Eye (tissue), 1 donor: ENCODE measurements at regions not wholly inside any gene's neighbourhood (a gene's known extent, or its start where the extent isn't known, plus 50 kb on each side); places are given as distances from the start of the nearest gene placed in this dataset.
A peak's percentile ranks its signal among the peaks of the same experiment; 100 is the strongest.

Experiments
- DNase-seq: peaks from one replicate; pipeline ENCODE4 v3.0.0-alpha.2; 2015

DNA sequence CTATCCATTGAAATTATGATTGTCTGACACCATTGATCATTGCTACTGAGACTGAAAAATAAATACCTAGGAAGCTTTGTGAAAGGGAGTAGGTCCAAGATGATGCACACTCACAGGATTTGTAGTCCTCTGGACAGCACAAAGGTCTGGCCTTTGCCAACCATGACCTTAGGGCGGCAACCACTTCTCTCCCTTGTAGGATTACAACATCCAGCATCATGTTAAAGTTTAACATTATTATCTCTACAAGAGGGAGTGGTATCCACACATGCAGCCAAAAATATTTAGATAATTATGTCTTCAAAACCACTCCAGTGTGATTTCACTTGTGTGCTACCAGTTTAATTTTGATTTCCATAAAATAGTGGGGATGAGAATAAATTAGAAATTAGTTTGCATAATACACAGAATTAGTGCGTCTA lies 51.1 kb upstream of the NHSL1 start:
- DNase-seq = no peak

DNA sequence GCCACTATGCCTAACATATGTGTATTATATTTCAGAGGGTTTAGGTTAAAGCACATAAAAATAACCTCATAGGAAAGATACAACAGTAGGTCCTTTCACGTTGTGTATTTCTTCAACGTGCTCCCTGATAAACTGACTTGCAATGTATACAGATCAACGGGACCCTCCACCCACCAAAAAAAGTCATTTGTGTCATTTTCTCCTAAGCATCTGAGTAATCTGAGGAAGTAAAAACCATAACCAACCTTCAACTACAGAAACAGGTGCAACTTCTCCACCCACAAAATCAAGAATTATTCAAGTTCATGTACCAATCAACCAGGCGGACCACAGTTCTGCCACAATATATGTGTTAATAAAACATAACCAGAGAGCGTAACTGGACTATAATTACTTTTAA lies 54.9 kb upstream of the NHSL1 start:
- DNase-seq = no peak

DNA sequence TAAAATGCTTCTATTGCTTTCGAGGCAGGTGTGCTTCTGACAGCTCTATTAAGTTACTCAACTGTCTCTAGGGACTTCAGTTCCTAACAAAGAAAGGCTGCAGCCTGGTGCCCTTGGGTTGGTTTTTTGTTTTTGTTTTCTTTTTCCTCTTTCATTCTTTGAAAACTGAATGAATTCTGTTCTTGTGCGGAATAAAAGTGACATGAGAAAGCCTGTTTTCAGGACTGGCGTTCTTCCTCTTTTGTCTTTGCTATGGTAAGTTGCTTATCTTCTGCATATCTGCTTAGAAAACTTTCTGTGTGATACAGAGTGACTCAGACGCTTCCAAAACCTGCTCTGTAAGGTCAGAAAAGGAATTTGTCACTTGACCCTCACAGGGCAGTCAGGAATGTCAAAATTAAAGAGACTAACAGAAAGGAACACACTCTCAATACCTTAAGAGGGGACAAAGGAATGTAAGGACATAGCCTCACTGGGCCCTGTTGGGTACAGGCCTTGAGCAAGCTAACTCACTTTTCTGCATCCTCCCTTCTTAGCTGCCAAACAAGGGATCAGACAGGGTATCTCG lies 56.2 kb upstream of the NHSL1 start:
- DNase-seq = peak; percentile 52

DNA sequence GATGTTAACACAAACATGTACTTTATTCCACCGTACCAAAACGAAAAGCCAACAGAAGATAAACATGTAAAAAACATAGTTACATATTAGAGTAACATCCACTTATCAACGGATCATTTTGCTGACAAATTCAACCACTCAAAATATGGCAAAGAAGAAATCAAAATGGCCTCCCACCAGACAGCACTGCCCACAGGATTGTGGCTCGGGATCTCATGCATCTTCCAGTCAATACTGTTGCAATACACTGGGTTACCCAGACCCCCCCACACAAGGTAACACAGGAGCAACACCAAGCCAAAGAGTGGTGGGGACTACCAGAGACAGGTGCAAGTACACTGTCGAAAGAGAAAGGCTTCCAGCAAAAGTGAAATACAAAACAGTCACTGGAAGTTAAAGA lies 57.9 kb upstream of the NHSL1 start:
- no peak for DNase-seq

DNA sequence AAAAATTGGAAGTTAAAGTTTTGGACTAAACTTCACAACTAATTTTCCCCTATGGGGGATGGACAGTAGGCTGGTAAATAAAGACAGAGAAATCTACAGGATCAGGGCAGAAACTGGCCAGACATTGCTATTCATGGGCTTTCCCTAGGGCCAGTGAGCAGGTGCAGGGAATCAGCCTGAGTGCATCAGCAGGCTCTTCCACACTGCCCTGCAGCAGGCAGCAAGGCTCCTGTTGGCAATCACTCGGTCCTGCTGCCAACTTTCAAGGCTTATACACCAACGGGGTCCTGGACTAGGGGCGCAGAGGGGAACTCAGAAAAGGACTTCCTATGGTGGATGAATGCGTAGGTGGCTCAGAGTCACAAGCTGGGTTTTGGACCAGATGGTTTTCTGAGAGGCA lies 59.8 kb upstream of the NHSL1 start:
- DNase-seq = peak; percentile 76

DNA sequence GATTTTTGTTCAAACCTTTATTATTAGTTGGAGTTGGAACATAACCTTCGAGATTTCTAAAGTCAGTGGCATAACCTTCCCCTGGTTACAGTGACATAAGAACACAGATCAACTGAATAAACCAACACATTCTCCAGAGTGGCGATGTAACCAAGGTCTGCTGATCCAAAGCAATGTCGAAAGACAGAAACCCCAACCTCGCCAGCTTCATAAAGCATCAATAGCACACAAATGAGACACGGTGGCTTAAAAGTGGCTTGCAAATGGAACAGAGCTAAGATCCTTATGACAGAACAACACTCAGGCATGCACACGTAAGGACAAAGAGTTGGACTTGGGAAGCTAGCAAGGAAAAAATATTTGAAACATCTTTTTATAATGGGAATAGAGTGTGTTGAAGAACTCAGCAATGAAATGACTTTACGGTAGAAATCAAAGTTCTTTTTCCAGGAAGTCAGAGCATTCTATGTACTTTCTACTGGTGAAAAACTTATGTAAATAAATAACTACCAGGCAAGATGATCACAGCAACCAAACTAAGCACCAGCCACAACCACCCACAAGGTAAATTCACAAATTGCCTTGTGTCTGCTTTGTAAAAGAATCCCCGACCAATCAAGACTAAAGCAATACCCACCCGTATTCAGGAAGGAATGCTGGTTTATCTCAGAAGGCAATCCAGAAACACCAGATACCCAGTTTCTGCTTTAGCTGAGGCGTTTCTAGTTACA lies 61.0 kb upstream of the NHSL1 start:
- DNase-seq = no peak

DNA sequence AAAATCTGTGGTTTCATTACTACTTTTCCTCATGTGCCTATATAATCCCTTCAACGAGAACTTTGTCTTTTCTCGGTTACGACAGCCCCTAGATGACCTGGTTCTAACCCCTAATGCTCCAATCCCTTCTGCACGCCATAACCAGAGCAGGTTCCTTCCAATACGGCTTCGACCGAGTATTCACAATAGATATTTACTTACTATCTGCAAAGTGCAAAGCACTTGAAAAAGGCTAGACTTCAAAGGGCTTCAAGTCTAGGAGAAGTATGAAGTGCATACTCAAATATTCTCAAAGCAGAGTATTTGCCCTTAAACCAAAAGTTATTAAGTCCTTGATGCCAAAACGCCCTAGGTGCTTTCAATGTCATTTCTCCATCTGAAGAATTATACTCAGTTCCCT lies 63.4 kb upstream of the NHSL1 start:
- DNase-seq = no peak

DNA sequence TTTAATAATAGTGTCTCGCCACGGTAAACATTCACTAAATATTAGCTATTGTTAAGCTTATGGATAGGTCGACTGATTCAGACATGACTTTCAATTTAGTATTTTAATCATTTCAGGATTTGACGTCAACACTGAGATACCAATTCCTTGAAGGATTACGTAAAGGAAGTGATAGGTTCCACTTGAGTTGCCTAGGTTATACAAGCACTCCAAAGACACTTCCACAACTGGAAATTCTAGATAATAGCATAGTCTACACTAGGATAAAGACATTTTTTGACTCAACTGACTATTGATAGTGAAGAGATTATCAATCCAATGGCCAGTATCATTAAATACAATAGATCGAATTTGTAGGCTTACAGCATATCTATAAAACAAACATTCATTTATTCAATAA lies 63.9 kb upstream of the NHSL1 start:
- no peak for DNase-seq

DNA sequence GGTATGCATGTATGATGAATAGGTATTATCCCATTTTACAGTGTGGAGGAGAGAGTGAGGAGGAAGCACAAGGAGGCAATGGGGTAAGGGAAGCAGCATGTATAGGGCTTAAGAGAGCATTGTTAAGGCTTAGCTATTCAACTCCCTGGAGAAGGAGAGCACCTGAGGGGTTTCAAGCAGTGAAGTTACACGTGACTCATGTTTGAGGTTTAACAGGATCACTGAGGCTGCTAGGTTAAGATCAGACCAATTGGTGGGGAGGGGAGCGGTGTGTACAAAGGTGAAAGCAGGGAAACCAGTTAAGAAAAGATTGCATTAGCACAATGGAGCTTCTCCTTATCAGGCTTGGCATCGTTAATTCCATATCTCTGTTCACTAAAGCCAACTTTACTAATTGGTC lies 64.4 kb upstream of the NHSL1 start:
- DNase-seq = no peak

DNA sequence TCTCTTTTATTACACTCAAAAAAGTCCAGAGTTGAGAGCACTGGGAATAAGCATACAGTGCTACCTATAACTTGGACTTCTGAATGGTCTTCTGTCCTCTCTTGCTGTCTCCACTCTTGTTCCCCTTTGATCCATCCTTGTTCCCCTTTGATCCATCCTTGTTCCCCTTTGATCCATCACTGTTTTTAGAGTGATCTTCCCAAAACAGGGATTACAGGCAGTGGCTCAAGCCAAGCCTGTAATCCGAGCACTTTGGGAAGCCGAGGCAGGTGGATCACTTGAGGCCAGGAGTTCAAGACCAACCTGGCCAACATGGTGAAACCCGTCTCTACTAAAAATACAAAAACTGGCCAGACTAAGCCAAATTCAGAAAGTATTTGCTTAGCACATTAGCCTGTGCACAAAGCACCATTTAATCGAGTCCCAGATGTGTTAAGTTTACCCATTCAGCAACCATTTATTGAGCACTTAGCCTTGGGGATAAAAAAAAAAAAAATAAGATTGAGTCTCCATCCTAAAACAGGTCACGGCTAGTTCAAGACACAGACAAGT lies 65.0 kb upstream of the NHSL1 start:
- DNase-seq = no peak

DNA sequence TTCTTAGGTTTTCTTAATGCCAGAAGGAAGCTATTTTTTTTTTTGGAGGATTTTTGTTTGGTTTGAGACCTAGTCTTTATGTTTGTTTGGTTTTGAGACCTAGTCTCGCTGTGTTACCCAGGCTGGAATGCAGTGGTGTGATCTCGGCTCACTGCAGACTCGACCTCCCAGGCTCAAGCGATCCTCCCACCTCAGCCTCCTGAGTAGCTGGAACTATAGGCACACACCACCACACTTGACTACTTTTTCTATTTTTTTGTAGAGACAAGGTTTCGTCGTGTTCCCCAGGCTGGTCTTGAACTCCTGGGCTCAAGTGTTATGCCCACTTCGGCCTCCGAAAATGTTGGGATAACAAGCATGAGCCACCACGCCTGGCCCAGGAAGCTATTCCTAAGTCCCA lies 67.8 kb upstream of the NHSL1 start:
- no peak for DNase-seq

DNA sequence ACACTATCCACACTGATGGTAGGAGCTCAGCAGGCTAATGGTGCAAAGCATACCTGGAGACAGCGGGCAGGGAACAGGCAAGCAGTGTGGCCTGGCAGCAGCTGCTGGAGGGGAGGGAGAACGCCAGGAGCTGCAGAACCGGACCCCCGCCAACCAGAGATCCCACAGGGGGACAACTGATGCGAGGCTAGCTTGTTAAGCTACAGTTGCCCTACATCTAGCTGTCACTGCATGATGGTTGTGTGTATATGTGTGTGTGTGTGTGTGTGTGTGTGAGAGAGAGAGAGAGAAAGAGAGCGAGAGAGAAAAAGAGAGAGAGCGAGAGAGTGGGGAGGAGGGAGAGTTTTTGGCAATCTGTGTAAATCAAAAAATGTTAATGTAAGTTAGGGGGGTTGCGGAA lies 69.7 kb upstream of the NHSL1 start:
- peak; percentile 87 for DNase-seq

DNA sequence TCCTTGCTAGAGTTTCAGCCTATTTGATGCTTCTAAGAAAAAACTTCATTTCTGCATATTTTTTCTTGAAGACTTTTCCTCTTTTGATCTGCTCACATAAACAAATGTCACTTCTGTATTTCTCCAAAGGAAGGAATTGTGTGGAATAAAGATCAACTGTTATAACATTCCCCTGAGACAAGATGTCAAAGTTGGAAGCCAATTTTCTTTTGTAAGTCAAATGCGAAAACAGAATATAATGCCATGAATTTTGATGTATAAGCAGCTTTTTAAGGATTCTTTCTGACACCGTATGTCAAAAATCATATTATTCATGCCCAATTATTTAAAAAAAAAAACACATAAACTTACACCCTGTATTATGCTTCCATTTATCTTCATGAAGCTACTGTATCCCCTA lies 70.3 kb upstream of the NHSL1 start:
- no peak for DNase-seq

DNA sequence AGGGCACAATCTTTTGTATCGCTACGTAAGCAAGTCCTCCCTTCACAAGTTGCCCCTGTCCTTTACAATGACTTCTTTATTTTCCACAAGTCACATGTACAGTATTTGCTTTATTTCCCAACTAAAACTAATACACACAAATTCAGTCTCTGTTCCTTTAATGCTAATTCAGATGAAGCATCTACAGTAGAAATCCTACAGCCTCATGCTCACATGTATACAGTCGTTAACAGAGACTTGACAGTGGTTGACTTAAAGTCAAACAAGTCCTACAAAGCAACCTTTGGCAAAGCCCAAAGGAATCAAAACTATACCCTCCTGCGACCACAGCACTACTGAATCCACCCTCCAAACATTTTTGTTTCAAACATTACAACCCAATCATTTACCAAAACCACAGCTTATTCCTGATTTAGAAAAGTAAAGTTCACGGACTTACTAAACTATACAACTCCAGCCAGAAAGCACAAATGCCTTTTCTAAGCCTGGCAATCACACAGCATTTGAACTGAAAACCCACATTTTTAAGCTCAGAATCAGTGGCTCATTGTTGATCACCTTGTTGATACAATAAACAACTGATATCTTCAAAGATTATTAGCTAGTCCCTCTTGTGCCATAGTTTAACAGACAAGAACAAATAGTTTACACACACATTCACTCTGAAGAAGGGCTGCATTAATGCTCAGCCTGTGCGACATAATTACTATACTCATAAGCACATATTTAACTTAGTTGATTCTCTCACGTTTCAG lies 70.9 kb upstream of the NHSL1 start:
- DNase-seq = peak; percentile 84

DNA sequence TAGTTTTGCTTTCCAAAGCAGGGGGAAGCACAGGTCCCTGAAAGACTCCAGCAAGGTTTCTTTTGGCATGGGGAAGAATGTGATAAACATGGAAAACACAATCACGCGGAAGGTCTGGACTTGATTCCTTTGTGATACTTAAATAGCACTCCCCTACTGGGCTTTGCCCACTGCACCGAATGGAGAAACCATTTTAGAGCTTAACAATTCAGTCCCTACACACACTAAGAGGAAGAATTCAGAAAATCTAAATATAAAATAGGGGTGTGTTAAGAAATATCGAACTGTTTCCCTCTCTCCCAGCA lies 71.4 kb upstream of the NHSL1 start:
- no peak for DNase-seq

DNA sequence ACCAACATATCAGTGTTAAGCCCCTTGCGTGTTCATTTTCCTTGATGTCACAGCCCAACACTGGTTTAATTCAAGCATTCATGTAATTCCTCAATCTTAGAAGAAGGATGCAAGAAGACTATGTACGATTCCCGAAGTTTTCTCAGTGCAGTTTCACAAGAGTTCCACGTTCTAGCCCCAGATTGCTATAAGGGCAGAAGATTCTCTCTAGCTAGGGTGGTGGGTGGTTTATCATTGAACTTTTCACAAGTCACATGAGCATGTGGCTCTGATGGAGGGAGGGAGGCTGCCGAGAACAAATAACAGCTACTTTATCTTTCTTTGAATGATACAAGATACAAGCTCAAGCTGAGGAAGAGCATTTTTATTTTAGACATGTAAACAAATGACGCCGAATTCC lies 71.9 kb upstream of the NHSL1 start:
- DNase-seq = peak; percentile 80

DNA sequence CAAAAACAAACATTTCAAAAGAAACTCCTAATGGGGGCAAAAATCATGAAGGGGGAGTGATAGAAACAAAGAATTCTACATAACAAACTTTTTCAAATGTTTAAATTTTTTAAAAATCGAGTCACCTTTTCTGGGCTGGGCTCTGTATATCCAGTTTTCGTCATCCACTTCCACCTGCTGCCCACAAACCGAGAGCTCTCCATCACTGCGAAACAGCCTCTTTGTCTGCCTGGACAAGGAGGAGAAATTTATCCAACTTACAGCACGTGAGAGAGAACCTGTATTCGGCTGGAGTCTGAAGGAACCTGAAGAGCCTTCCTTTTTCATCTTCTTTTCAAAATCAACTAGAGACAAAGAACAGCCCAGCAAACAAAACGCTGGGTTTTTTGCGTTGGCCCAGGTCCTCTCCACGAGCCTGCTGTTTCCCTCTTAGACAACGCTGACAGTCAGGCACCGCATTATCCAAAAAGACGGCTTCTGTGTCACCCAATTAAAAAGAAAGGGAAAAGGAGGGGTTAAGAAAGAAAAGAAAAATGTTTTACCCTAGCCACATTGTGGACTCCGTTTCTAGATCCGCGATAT lies 72.4 kb upstream of the NHSL1 start:
- peak; percentile 83 for DNase-seq

DNA sequence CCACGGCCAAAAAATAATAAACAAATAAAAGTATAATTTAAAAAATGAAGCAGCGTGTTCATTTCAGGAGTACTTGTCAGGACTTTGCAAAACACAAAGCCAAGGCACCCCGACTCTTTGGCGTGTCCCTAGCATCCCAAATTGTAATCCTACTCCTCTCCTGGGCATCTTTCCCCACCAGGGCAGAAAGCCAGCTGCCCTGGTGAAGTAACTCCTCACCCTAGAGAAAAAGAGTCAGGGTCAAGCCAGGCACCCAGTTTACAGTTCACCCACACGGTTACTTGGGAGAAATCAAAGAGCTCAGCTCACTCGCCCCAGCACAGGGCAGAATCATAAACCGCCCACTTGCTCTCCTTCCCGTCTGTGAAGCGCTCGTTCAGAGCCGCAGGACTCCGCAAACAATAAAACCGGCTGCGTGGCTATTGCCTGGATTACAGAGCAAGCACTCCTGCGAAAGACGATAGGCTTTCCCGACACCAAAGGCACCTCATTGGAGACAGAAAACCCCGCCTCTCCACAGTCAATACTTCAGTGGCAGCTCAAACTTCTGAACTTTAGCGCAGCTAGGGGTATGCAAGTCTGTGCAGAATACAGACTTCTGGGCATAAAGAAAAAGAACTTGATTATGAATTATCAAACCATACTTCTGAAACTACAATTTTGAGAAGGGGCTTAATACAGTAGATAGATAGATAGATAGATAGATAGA lies 73.0 kb upstream of the NHSL1 start:
- DNase-seq = peak; percentile 96

DNA sequence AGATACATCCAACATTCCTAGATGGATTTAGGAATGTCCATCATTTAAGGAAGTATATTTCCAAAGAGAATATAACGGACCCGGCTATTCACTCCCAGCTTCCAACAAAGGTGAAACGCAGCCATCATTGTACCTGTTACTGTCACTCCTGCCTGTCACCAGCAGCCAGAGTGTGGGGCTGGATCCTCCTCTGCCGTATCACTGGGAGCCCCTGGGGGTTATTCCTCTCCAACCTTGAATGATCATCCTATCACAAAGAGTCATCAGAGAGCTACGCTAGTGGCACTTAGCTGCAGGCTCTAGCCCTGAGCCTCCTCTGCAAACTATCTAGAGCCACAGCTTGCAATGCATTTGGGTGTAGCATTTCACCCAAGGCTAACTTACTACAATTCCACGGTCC lies 73.6 kb upstream of the NHSL1 start:
- peak; percentile 45 for DNase-seq

DNA sequence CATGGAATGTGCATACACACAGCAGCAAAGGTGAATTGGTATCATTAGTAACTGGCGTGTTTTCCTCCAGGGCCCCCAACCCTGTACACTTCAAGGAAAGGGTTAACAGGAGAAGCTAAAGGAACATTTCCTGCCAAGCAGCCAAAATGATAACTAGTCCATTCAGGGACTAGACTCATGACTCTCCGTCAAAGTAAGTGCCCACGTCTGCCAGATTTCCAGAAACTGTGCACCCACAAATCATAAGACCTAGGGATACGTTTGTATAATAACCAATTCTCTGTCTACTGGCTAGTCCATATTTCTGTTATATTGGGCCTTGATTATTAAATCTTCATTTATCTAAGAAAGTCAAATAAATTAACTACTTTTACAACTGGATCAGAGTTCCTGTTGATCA lies 76.0 kb upstream of the NHSL1 start:
- no peak for DNase-seq

DNA sequence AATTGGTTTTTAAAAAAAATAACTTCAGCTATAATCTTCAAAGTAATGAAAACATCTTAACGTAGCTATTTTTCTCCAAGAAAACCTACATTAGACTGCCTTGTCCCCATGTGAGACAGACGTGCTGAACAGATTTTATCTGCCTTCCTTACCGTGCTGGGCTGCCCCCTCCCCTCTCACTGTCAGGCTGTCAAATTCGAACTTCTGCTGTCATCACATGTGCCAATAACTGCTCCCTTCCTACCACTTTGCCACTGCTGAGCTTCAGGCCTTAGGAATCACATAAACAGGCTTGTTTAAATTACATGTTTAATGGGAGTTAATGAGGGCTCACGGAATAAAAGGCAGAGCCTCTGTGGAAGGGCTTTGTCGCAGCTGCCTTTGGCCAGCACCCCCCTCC lies 77.0 kb upstream of the NHSL1 start:
- DNase-seq = peak; percentile 78

DNA sequence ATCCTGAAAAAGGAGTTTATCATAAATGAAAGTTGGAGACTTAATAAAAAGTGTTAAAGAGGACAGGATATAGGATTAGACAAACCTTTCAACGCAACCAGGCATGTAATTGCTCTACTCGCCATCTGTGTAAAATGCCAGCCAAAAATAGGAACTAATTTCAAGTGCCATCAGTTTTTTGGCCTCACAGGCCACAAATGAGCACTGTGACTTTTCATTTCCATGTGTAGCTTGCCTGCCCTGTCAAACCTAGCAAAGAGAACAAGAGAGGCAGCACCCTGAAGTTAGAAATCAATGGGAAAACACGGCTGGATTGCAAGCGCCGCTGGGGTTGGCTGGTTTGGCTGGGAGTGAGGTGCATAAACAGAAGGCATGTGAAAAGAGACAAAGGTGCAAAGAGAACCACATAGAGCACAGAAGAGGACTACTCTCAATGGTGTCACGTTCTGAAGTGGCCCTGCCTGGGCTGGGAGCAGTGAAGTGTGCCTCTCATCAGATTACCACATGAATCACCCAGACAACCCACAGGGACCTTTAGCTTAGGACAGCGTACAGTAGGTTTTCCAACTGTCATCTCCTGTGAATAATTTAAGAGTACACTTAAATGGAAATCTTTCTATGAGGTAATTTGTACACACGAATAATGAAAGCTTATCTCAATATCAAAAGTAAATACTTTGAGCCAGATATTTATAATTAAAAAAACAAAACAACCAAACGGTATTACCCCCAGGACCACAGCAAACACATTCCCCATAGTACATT lies 78.0 kb upstream of the NHSL1 start:
- peak; percentile 77 for DNase-seq
